ENCODE measurements at regions not wholly inside any gene's neighbourhood (a gene's known extent, or its start where the extent isn't known, plus 50 kb on each side); places are given as distances from the start of the nearest gene placed in this dataset.
"Not testable (repeated sequence)": the region's sequence is repeated elsewhere in the genome, so short reads cannot be mapped to it uniquely, and the experiment has no call there.

GRCh38 chr3:75906555-75907112 lies 121.3 kb upstream of the ZNF717 start:
- H3K4me3 ChIP-seq (ENCODE audit: low read depth, low read length): peak overlapping the region; percentile 56
- peak; percentile 42 for TF ChIP-seq CTCF (conservative IDR thresholded peaks at IDR 0.05; ENCODE audit: low read depth, low read length)
- DNase-seq (ENCODE audit: low read depth): no peak

GRCh38 chr3:75913800-75914350 lies 128.5 kb upstream of the ZNF717 start:
- TF ChIP-seq CTCF (conservative IDR thresholded peaks at IDR 0.05; ENCODE audit: low read depth, low read length): no peak
- H3K4me3 ChIP-seq (ENCODE audit: low read depth, low read length): no peak overlapping the region
- DNase-seq (ENCODE audit: low read depth): no peak

GRCh38 chr3:75914741-75915140 lies 129.4 kb upstream of the ZNF717 start:
- DNase-seq (ENCODE audit: low read depth); H3K4me3 ChIP-seq (ENCODE audit: low read depth, low read length): not testable (repeated sequence)

GRCh38 chr3:75938921-75939320 lies 153.6 kb upstream of the ZNF717 start:
- H3K4me3 ChIP-seq (ENCODE audit: low read depth, low read length): no peak overlapping the region
- no peak for TF ChIP-seq CTCF (conservative IDR thresholded peaks at IDR 0.05; ENCODE audit: low read depth, low read length)
- no peak for DNase-seq (ENCODE audit: low read depth)

- no peak for TF ChIP-seq CTCF (conservative IDR thresholded peaks at IDR 0.05; ENCODE audit: low read depth, low read length)
- DNase-seq (ENCODE audit: low read depth): no peak
These were observed 166.6 kb upstream of the ZNF717 start for GRCh38 chr3:75951941-75952340.

GRCh38 chr3:75960031-75960430 lies 174.7 kb upstream of the ZNF717 start:
- H3K4me3 ChIP-seq (ENCODE audit: low read depth, low read length): not testable (repeated sequence)
- peak; percentile 20 for DNase-seq (ENCODE audit: low read depth)

More at GRCh38 chr3:75951941-75952340, 166.6 kb upstream of the ZNF717 start:
- no peak overlapping the region for H3K4me3 ChIP-seq (ENCODE audit: low read depth, low read length)

- not testable (repeated sequence) for DNase-seq (ENCODE audit: low read depth); H3K4me3 ChIP-seq (ENCODE audit: low read depth, low read length)
These were observed 176.7 kb upstream of the ZNF717 start for GRCh38 chr3:75962054-75962453.

GRCh38 chr3:75967071-75967470 lies 181.7 kb upstream of the ZNF717 start:
- no peak overlapping the region for H3K4me3 ChIP-seq (ENCODE audit: low read depth, low read length)
- no peak for DNase-seq (ENCODE audit: low read depth)
- no peak for TF ChIP-seq CTCF (conservative IDR thresholded peaks at IDR 0.05; ENCODE audit: low read depth, low read length)
